ENCODE measurements at regions not wholly inside any gene's neighbourhood (a gene's known extent, or its start where the extent isn't known, plus 50 kb on each side); places are given as distances from the start of the nearest gene placed in this dataset.

DNA sequence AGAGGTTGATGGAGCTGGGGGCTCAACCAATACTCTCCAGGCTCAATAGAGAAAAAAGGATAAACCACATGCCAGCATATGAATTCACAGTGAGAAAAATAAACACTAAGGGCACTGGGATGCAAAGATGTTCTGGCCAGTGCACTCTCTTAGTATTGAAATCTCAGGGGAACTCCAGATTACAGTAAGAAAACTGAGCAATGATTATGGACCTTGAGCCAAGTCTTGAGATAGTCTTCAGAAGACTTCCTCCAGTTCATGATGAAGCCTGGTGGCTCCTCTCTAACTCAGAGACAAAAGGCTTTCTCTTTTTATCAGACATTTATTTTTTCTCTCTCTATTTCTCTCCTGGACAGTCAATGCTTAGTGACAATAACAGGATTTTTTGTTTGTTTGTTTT is 139.8 kb upstream of the SPEF2 start:
- Histone ChIP-seq H3K9me3 (ENCODE audit: low read depth) (no peaks in the 10 kb centered on the region), H3K9me2 (ENCODE audit: insufficient read depth) (no peaks in the 10 kb centered on the region), H4K20me1 (ENCODE audit: insufficient read depth) (no peaks in the 10 kb centered on the region), H3K27me3 (replicated peaks; ENCODE audit: insufficient read depth) (no peaks in the 10 kb centered on the region), H3K4me2 (ENCODE audit: unreplicated experiment) (no peak overlapping the region), H3F3A (ENCODE audit: insufficient read depth) (no peaks in the 10 kb centered on the region; the same call in 1 of the 2 replicates), H3K4me1 (ENCODE audit: insufficient read depth) (no peaks in the 10 kb centered on the region), H3K4me3 (no peak overlapping the region), H3K9ac (no peak overlapping the region), H2AFZ (no peak overlapping the region; the same call in 1 of the 2 replicates), H3K27ac (no peak overlapping the region), H3K79me2 (ENCODE audit: insufficient read depth) (no peaks in the 10 kb centered on the region), H3K36me3 (ENCODE audit: low read depth) (no peaks in the 10 kb centered on the region)
- TF ChIP-seq EZH2 (IDR thresholded peaks at IDR 0.05; ENCODE audit: insufficient read depth, poor library complexity, severe bottlenecking) (no peak), EZH2phosphoT487 (IDR thresholded peaks at IDR 0.05; ENCODE audit: insufficient read depth, low read depth) (no peak)
- DNase-seq = no peak
- in situ Hi-C loops (cut with MboI) = no loop called here

DNA sequence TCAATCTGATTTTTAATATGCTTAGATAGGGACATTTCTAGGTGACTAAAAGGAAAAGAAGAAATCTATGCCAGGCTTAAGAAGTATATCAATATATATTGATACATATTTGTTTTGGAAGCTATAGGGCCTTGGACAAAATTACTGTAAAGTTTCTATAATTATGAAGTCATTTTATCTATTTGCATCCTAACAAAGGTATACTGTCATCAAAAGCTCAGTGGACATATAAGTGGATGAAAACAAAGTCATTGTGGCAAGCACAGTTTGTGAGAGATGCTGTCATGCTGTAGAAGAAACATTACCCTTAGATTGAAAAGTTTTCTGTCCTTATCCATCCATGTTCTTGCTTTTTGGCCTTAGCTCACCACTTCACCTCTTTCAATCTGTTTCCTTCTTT is 140.3 kb upstream of the SPEF2 start:
- Histone ChIP-seq H3K4me2 (ENCODE audit: unreplicated experiment) (no peak overlapping the region), H3K79me2 (ENCODE audit: insufficient read depth) (no peaks in the 10 kb centered on the region), H3K9ac (no peak overlapping the region), H3F3A (ENCODE audit: insufficient read depth) (no peaks in the 10 kb centered on the region; the same call in 1 of the 2 replicates), H3K36me3 (ENCODE audit: low read depth) (no peaks in the 10 kb centered on the region), H4K20me1 (ENCODE audit: insufficient read depth) (no peaks in the 10 kb centered on the region), H3K9me3 (ENCODE audit: low read depth) (no peaks in the 10 kb centered on the region), H3K9me2 (ENCODE audit: insufficient read depth) (no peaks in the 10 kb centered on the region), H3K4me1 (ENCODE audit: insufficient read depth) (no peaks in the 10 kb centered on the region), H2AFZ (no peak overlapping the region), H3K27ac (no peak overlapping the region), H3K27me3 (replicated peaks; ENCODE audit: insufficient read depth) (no peaks in the 10 kb centered on the region), H3K4me3 (no peak overlapping the region)
- TF ChIP-seq EZH2phosphoT487 (IDR thresholded peaks at IDR 0.05; ENCODE audit: insufficient read depth, low read depth) = no peak
- in situ Hi-C loops (cut with MboI) = no loop called here
- DNase-seq = no peak

DNA sequence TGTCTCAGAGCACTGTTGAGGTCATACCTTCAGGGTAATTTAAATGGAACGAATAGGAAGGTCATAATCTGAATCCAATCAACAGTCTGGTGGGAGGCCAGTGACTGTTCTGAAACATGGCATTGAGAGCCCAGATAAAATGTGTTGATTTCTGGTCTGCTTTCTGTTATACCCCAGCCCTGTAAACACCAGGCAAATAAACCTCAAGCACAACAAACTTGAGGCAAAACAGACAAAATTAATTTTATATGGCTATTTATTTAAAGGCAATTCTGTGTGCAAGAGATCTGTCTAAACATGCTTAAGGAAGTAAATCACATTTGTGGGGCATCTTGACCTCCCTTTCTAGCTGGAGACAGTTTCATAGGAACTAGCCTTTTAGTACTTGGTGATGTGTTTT is 140.9 kb upstream of the SPEF2 start:
- Histone ChIP-seq H3K36me3 (ENCODE audit: low read depth) (no peaks in the 10 kb centered on the region), H3K4me2 (ENCODE audit: unreplicated experiment) (no peak overlapping the region), H3K27me3 (replicated peaks; ENCODE audit: insufficient read depth) (no peaks in the 10 kb centered on the region), H3K9ac (no peak overlapping the region), H3K27ac (no peak overlapping the region), H3K4me3 (no peak overlapping the region), H2AFZ (peak overlapping the region; percentile 52; the same call in 1 of the 2 replicates), H3K9me3 (ENCODE audit: low read depth) (no peaks in the 10 kb centered on the region), H3K9me2 (ENCODE audit: insufficient read depth) (no peaks in the 10 kb centered on the region), H3K79me2 (ENCODE audit: insufficient read depth) (no peaks in the 10 kb centered on the region), H3K4me1 (ENCODE audit: insufficient read depth) (no peaks in the 10 kb centered on the region), H4K20me1 (ENCODE audit: insufficient read depth) (no peaks in the 10 kb centered on the region), H3F3A (ENCODE audit: insufficient read depth) (no peaks in the 10 kb centered on the region; the same call in 1 of the 2 replicates)
- 12 to 14% methylated on average over 1 of the region's 1 CpG for WGBS, 2 experiments (ENCODE audit: low coverage in 1 of 2, low lambda C conversion rate in 2 of 2, missing lambda C conversion rate in 2 of 2)
- no peak for DNase-seq
- TF ChIP-seq EZH2 (IDR thresholded peaks at IDR 0.05; ENCODE audit: insufficient read depth, poor library complexity, severe bottlenecking) = no peak
- TF ChIP-seq EZH2phosphoT487 (IDR thresholded peaks at IDR 0.05; ENCODE audit: insufficient read depth, low read depth) = no peak
- in situ Hi-C loops (cut with MboI) = no loop called here

DNA sequence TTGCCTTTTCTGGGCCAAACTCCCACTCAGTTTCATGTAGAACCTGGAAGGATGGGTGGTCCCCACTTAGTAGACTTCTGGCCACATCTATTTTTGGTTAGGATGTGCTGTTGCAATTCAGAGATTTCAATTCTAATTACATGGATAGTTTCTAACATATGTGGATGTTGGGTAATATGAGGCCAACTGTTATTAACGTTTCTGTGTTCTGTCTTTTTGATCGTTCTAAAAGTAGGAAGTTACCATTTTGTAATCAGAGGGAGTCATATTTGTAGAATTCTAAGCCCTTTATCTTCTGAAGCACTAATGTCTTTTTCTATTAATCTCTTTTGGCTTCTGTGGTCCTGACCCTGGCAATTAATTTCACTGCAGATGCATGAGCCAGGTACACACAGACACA is 141.6 kb upstream of the SPEF2 start:
- H3K79me2 ChIP-seq (ENCODE audit: insufficient read depth) = no peaks in the 10 kb centered on the region
- H3K9me2 ChIP-seq (ENCODE audit: insufficient read depth) = no peaks in the 10 kb centered on the region
- no peaks in the 10 kb centered on the region for H3K27me3 ChIP-seq (replicated peaks; ENCODE audit: insufficient read depth)
- no peak overlapping the region for H3K9ac ChIP-seq
- H3K36me3 ChIP-seq (ENCODE audit: low read depth) = no peaks in the 10 kb centered on the region
- no peak for DNase-seq
- H4K20me1 ChIP-seq (ENCODE audit: insufficient read depth) = no peaks in the 10 kb centered on the region
- 10% methylated on average over 2 of the region's 2 CpGs for WGBS, 2 experiments (ENCODE audit: low coverage in 1 of 2, low lambda C conversion rate in 2 of 2, missing lambda C conversion rate in 2 of 2)
- H2AFZ ChIP-seq = peak overlapping the region; percentile 52; the same call in 1 of the 2 replicates
- no peaks in the 10 kb centered on the region; the same call in 1 of the 2 replicates for H3F3A ChIP-seq (ENCODE audit: insufficient read depth)
- no peak overlapping the region for H3K4me3 ChIP-seq
- in situ Hi-C loops (cut with MboI) = no loop called here
- no peaks in the 10 kb centered on the region for H3K9me3 ChIP-seq (ENCODE audit: low read depth)
- TF ChIP-seq EZH2 (IDR thresholded peaks at IDR 0.05; ENCODE audit: insufficient read depth, poor library complexity, severe bottlenecking) (no peak), EZH2phosphoT487 (IDR thresholded peaks at IDR 0.05; ENCODE audit: insufficient read depth, low read depth) (no peak)
- H3K4me2 ChIP-seq (ENCODE audit: unreplicated experiment) = no peak overlapping the region
- no peaks in the 10 kb centered on the region for H3K4me1 ChIP-seq (ENCODE audit: insufficient read depth)
- H3K27ac ChIP-seq = no peak overlapping the region

DNA sequence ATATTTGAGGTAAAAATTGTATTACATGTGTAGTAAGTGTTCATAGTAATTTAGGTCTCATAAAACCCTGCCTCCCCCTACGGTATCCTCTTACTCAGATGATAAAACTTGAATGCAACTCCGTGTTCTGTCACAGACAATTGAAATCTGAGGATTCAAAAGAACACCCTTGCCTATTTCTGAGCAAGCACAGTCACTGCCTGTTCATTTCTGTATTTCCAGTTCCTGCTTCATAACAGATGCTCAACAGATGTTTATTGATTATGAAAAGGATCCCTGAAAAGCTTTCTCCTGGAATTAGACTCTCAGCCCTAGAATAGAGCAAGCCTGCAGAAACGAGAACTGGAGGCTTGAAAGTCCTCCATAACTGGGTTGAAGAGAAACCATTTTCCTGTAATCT is 144.1 kb upstream of the SPEF2 start:
- Histone ChIP-seq H3K79me2 (ENCODE audit: insufficient read depth) (no peaks in the 10 kb centered on the region), H2AFZ (0 out of 2 replicates have a peak overlapping the region, but pooled peaks have one; percentile 26), H3K4me1 (ENCODE audit: insufficient read depth) (no peaks in the 10 kb centered on the region), H3K9me3 (ENCODE audit: low read depth) (no peaks in the 10 kb centered on the region), H3F3A (ENCODE audit: insufficient read depth) (no peaks in the 10 kb centered on the region), H3K4me2 (ENCODE audit: unreplicated experiment) (no peak overlapping the region), H3K4me3 (no peak overlapping the region), H3K36me3 (ENCODE audit: low read depth) (no peaks in the 10 kb centered on the region), H3K9ac (no peak overlapping the region), H3K27me3 (replicated peaks; ENCODE audit: insufficient read depth) (no peaks in the 10 kb centered on the region), H3K9me2 (ENCODE audit: insufficient read depth) (no peaks in the 10 kb centered on the region), H3K27ac (no peak overlapping the region), H4K20me1 (ENCODE audit: insufficient read depth) (no peaks in the 10 kb centered on the region)
- 11 to 18% methylated on average over 3 of the region's 3 CpGs for WGBS, 2 experiments (ENCODE audit: low coverage in 1 of 2, low lambda C conversion rate in 2 of 2, missing lambda C conversion rate in 2 of 2)
- no peak for TF ChIP-seq EZH2phosphoT487 (IDR thresholded peaks at IDR 0.05; ENCODE audit: insufficient read depth, low read depth)
- no peak for TF ChIP-seq EZH2 (IDR thresholded peaks at IDR 0.05; ENCODE audit: insufficient read depth, poor library complexity, severe bottlenecking)
- no peak for DNase-seq
- in situ Hi-C loops (cut with MboI) = no loop called here
